Loucy (cell line): ENCODE measurements at regions not wholly inside any gene's neighbourhood (a gene's known extent, or its start where the extent isn't known, plus 50 kb on each side); places are given as distances from the start of the nearest gene placed in this dataset.

Experiments used
- H2AFZ ChIP-seq: fragments of 200-600 bp; sonication (generic); 2 replicates; pipeline ENCODE4 v1.6.0; 2016; ENCODE audit warnings: antibody characterized with exemption, mild to moderate bottlenecking, low read length, moderate library complexity
- H3F3A ChIP-seq: fragments of 200-600 bp; 2 replicates; pipeline ENCODE4 v1.6.0; 2016; ENCODE audit warnings: antibody characterized with exemption, low read depth, mild to moderate bottlenecking
- H3K27me3 ChIP-seq: fragments of 200-600 bp; sonication (generic); 2 replicates; pipeline ENCODE4 v1.6.1; 2014; ENCODE audit warnings: low read length, mild to moderate bottlenecking; ENCODE audit not compliant: insufficient read depth, poor library complexity, severe bottlenecking
- H3K36me3 ChIP-seq: fragments of 200-600 bp; sonication (generic); 2 replicates; pipeline ENCODE4 v1.6.1; 2016; ENCODE audit warnings: low read length; ENCODE audit not compliant: insufficient read depth
- H3K4me1 ChIP-seq: fragments of 200-600 bp; sonication (generic); 2 replicates; pipeline ENCODE4 v1.5.1; 2014; ENCODE audit warnings: low read length, mild to moderate bottlenecking; ENCODE audit not compliant: insufficient read depth, poor library complexity, severe bottlenecking
- H3K4me2 ChIP-seq: fragments of 200-600 bp; sonication (generic); 2 replicates; pipeline ENCODE4 v1.6.0; 2014; ENCODE audit warnings: antibody characterized with exemption, low read length, low read depth, mild to moderate bottlenecking; ENCODE audit not compliant: poor library complexity, severe bottlenecking
- H3K4me3 ChIP-seq: fragments of 200-600 bp; sonication (generic); 2 replicates; pipeline ENCODE4 v1.5.1; 2014; ENCODE audit warnings: low read length, mild to moderate bottlenecking, mixed read lengths; ENCODE audit not compliant: poor library complexity, severe bottlenecking
- H3K79me2 ChIP-seq: fragments of 200-600 bp; sonication (generic); 2 replicates; pipeline ENCODE4 v1.6.1; 2014; ENCODE audit warnings: low read length; ENCODE audit not compliant: insufficient read depth
- H3K9ac ChIP-seq: fragments of 200-600 bp; sonication (generic); 2 replicates; pipeline ENCODE4 v1.6.0; 2014; ENCODE audit warnings: mild to moderate bottlenecking, low read depth, low read length, moderate library complexity; ENCODE audit not compliant: poor library complexity, severe bottlenecking
- H3K9me2 ChIP-seq: fragments of 200-600 bp; sonication (generic); replicated peaks from 2 replicates; pipeline ENCODE4 v1.6.1; 2016; ENCODE audit warnings: low read depth, low read length, mixed read lengths
- H3K9me3 ChIP-seq: fragments of 200-600 bp; sonication (generic); 2 replicates; pipeline ENCODE4 v1.6.1; 2014; ENCODE audit warnings: mild to moderate bottlenecking, antibody characterized with exemption, low read length, low read depth; ENCODE audit not compliant: insufficient read depth
- H4K20me1 ChIP-seq: fragments of 200-600 bp; sonication (generic); 2 replicates; pipeline ENCODE4 v1.6.0; 2014; ENCODE audit warnings: antibody characterized with exemption, low read length, mild to moderate bottlenecking; ENCODE audit not compliant: insufficient read depth, poor library complexity, severe bottlenecking
- EZH2phosphoT487 ChIP-seq: fragments of 200-600 bp; IDR thresholded peaks from 2 replicates; pipeline ENCODE4 v1.6.1; 2018; ENCODE audit warnings: antibody characterized with exemption, mild to moderate bottlenecking, moderate library complexity, borderline replicate concordance
- TF ChIP-seq, protein P1 (sequence below): fragments of 200-600 bp; sonication (generic); conservative IDR thresholded peaks from 2 replicates; pipeline ENCODE4 v1.5.1; 2014; ENCODE audit warnings: mild to moderate bottlenecking, antibody characterized with exemption, low read length

DNA sequence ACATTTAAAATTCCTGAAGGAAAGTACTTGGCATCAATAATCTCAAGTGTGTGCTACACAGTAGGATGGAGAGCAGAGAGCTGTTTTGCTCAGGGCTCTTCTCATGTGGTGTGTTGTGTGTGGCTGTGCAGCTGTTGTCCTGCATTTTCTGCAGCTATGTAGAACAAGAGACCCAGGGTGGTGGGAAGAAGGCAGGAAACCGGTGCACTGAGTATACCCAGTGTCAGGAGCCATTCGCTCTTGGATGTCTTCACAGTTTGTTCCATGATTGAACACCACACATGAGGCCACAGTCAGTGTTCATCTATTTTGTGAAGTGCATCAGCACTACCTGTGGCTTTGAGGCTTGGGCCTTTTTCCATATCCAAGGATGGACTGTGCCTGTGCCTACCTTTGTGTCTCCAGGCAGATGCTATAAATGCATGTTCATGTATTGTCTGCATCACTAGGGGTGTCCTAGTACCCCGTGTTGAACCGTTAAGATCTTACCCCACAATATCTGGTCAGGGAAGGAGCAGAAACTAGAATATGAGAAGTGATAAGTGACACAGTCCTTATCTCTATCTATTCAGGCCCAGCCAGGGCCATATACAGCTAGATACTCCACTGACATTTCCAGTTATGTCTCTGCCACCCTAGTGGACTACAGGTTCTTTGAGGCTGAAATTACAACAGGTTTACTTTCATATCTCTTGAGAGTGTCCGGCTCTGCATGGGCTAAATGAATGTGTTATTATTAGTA lies 194.3 kb downstream of the NR2F2 start:
- no peaks in the 10 kb centered on the region for H3K27me3 ChIP-seq
- no peak for TF ChIP-seq EZH2phosphoT487
- TF ChIP-seq, protein P1, sequence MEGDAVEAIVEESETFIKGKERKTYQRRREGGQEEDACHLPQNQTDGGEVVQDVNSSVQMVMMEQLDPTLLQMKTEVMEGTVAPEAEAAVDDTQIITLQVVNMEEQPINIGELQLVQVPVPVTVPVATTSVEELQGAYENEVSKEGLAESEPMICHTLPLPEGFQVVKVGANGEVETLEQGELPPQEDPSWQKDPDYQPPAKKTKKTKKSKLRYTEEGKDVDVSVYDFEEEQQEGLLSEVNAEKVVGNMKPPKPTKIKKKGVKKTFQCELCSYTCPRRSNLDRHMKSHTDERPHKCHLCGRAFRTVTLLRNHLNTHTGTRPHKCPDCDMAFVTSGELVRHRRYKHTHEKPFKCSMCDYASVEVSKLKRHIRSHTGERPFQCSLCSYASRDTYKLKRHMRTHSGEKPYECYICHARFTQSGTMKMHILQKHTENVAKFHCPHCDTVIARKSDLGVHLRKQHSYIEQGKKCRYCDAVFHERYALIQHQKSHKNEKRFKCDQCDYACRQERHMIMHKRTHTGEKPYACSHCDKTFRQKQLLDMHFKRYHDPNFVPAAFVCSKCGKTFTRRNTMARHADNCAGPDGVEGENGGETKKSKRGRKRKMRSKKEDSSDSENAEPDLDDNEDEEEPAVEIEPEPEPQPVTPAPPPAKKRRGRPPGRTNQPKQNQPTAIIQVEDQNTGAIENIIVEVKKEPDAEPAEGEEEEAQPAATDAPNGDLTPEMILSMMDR = no peak
- no peaks in the 10 kb centered on the region for H3K9me3 ChIP-seq
- no peaks in the 10 kb centered on the region for H4K20me1 ChIP-seq
- H3K36me3 ChIP-seq = no peaks in the 10 kb centered on the region
- no peaks in the 10 kb centered on the region for H3K4me1 ChIP-seq
- no peak overlapping the region for H2AFZ ChIP-seq
- no peak overlapping the region for H3K4me3 ChIP-seq
- H3K79me2 ChIP-seq = no peaks in the 10 kb centered on the region
- H3K9me2 ChIP-seq = no peaks in the 10 kb centered on the region
- H3K4me2 ChIP-seq = no peak overlapping the region
- H3F3A ChIP-seq = no peaks in the 10 kb centered on the region
- no peak overlapping the region for H3K9ac ChIP-seq

DNA sequence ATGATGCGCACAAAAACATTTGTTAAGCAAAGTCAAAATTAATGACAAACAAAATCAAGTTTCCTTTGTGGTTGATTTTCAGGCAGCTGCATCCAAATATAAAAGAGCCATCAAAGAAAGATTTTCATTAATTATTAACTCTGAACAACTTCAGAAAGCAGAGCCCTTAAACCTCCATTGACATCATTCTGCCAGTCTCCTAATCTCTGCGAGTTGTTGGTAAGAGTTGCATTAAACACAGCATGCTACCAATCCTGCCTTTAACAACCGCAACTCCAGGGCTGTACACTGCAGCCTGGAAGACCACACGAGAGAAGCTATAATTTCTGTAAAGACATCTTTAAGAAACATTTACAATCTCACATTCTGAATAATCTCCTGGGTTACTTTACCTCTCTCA lies 204.6 kb downstream of the NR2F2 start:
- H3F3A ChIP-seq = no peaks in the 10 kb centered on the region
- no peak for TF ChIP-seq EZH2phosphoT487
- TF ChIP-seq, protein P1 = no peak
- H3K4me2 ChIP-seq = no peak overlapping the region
- H3K4me1 ChIP-seq = no peaks in the 10 kb centered on the region
- H3K9me3 ChIP-seq = no peaks in the 10 kb centered on the region
- no peak overlapping the region for H3K4me3 ChIP-seq
- no peaks in the 10 kb centered on the region for H3K36me3 ChIP-seq
- H4K20me1 ChIP-seq = no peaks in the 10 kb centered on the region
- no peaks in the 10 kb centered on the region for H3K9me2 ChIP-seq
- H3K27me3 ChIP-seq = no peaks in the 10 kb centered on the region
- no peak overlapping the region for H3K9ac ChIP-seq
- H2AFZ ChIP-seq = no peak overlapping the region
- no peaks in the 10 kb centered on the region for H3K79me2 ChIP-seq

GRCh38 chr15:96538491-96538890 lies 208.0 kb downstream of the NR2F2 start:
- no peak overlapping the region for H3K4me2 ChIP-seq
- H3K79me2 ChIP-seq = no peaks in the 10 kb centered on the region
- H3K9me2 ChIP-seq = no peaks in the 10 kb centered on the region
- no peaks in the 10 kb centered on the region for H4K20me1 ChIP-seq
- H3K9ac ChIP-seq = no peak overlapping the region
- no peaks in the 10 kb centered on the region for H3K9me3 ChIP-seq
- TF ChIP-seq, protein P1 = no peak
- no peak for TF ChIP-seq EZH2phosphoT487
- H3F3A ChIP-seq = no peaks in the 10 kb centered on the region
- H3K4me3 ChIP-seq = no peak overlapping the region
- no peaks in the 10 kb centered on the region for H3K27me3 ChIP-seq
- peaks cover 3% of the 10 kb centered on the region for H3K4me1 ChIP-seq
- no peak overlapping the region for H2AFZ ChIP-seq
- H3K36me3 ChIP-seq = no peaks in the 10 kb centered on the region
